Esophagus muscularis mucosa (tissue), 4 donors: ENCODE measurements at regions not wholly inside any gene's neighbourhood (a gene's known extent, or its start where the extent isn't known, plus 50 kb on each side); places are given as distances from the start of the nearest gene placed in this dataset.

Experiments used
- CTCF ChIP-seq, 3 experiments: fragments of 200-600 bp in 2 of 3; fragments of 450-650 bp in 1 of 3; sonication (generic) in 2 of 3; IDR thresholded peaks; one replicate each; pipeline ENCODE4 v1.5.1; 2017 to 2019; ENCODE audit warnings: antibody characterized with exemption in 3 of 3, mild to moderate bottlenecking in 2 of 3, moderate library complexity in 1 of 3
- EP300 ChIP-seq: sonication (generic); formaldehyde crosslinking; IDR thresholded peaks from one replicate; pipeline ENCODE4 v1.6.1; 2017; ENCODE audit warnings: antibody characterized with exemption
- POLR2A ChIP-seq: fragments of 450-650 bp; IDR thresholded peaks from one replicate; pipeline ENCODE4 v1.6.1; 2017; ENCODE audit warnings: antibody characterized with exemption, moderate library complexity, mild to moderate bottlenecking, low read depth

- no peak for TF ChIP-seq POLR2A
- TF ChIP-seq CTCF (IDR thresholded peaks at IDR 0.05), result no peak
- TF ChIP-seq EP300, result no peak
Observed at GRCh38 chr13:19089315-19089714, 92.3 kb downstream of the TUBA3C start.
